Thymus (tissue), 11 donors: ENCODE measurements at regions not wholly inside any gene's neighbourhood (a gene's known extent, or its start where the extent isn't known, plus 50 kb on each side); places are given as distances from the start of the nearest gene placed in this dataset.

Experiments used
- DNase-seq, 9 donors: peaks; one replicate each; pipeline ENCODE4 v3.0.0-alpha.2; 2013; ENCODE audit warnings: low spot score in 9 of 9, low read depth in 6 of 9, missing footprints in 1 of 9
- H3K27ac ChIP-seq, 2 donors: one replicate each; pipeline ENCODE4 v1.5.1; 2013; ENCODE audit warnings: control low read depth in 1 of 2, low read depth in 1 of 2, low read length in 1 of 2, mild to moderate bottlenecking in 1 of 2, moderate library complexity in 1 of 2
- H3K27me3 ChIP-seq, 2 donors: one replicate each; pipeline ENCODE4 v1.5.1; 2013; ENCODE audit warnings: low read length in 1 of 2; ENCODE audit not compliant: control insufficient read depth in 2 of 2, insufficient read depth in 1 of 2
- H3K36me3 ChIP-seq, 2 donors: one replicate each; pipeline ENCODE4 v1.5.1; 2013; ENCODE audit warnings: low read length in 1 of 2, mild to moderate bottlenecking in 1 of 2, moderate library complexity in 1 of 2; ENCODE audit not compliant: control insufficient read depth in 2 of 2, insufficient read depth in 2 of 2
- H3K4me1 ChIP-seq, 2 donors: one replicate each; pipeline ENCODE4 v1.5.1; 2013; ENCODE audit warnings: low read length in 2 of 2; ENCODE audit not compliant: control insufficient read depth in 2 of 2, insufficient read depth in 2 of 2
- H3K4me3 ChIP-seq, 2 donors: one replicate each; pipeline ENCODE4 v1.5.1; 2013; ENCODE audit warnings: low read length in 2 of 2, control low read depth in 1 of 2, mild to moderate bottlenecking in 1 of 2
- H3K9me3 ChIP-seq, 2 donors: one replicate each; pipeline ENCODE4 v1.5.1; 2013; ENCODE audit warnings: low read length in 1 of 2, mild to moderate bottlenecking in 1 of 2; ENCODE audit not compliant: control insufficient read depth in 2 of 2, insufficient read depth in 1 of 2
- WGBS: extraction: QIAGEN DNeasy Blood & Tissue Kit; methylation state at CpG from one replicate; pipeline ENCODE4 v1.1.7; 2013; 5-methylcytosine and 5-hydroxymethylcytosine counted together
- donor health status: healthy.

GRCh38 chr15:31569836-31570235 is 243.2 kb downstream of the KLF13 start:
- H3K9me3 ChIP-seq, result no peaks in the 10 kb centered on the region
- no peaks in the 10 kb centered on the region for H3K4me1 ChIP-seq
- H3K27me3 ChIP-seq, result peaks cover 0 to 2% of the 10 kb centered on the region in 2 donors
- no peak overlapping the region for H3K27ac ChIP-seq
- WGBS, result 90% methylated on average over 17 of the region's 17 CpGs
- DNase-seq, result no peak
- H3K36me3 ChIP-seq, result no peaks in the 10 kb centered on the region
- no peak overlapping the region for H3K4me3 ChIP-seq

DNA sequence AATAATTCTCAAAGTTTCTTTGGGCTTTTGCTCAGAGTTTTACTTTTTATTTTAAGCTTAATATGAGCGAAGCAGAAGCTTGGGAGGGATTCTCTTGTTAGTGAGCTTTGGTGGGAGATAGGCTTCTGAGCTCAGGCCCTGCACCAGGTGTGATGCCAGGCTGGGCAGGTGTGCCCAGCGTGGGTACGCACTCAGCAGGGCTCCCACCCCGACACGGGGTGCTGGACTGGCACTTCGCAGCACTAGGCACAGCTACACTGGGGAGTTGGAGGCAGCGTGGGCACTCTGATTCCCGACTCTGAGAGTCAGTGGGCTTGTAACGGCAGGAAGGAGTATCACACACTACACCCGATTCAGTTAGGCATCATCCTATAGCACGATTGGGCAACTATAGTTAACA is 244.0 kb downstream of the KLF13 start:
- DNase-seq, result no peak
- H3K27ac ChIP-seq, result no peak overlapping the region
- WGBS, result 95% methylated on average over 11 of the region's 11 CpGs
- no peaks in the 10 kb centered on the region for H3K4me1 ChIP-seq
- no peaks in the 10 kb centered on the region for H3K9me3 ChIP-seq
- H3K4me3 ChIP-seq, result no peak overlapping the region
- H3K27me3 ChIP-seq, result peaks cover 0 to 2% of the 10 kb centered on the region in 2 donors
- H3K36me3 ChIP-seq, result no peaks in the 10 kb centered on the region

- Histone ChIP-seq H3K27me3 (peaks cover 0 to 2% of the 10 kb centered on the region in 2 donors), H3K9me3 (no peaks in the 10 kb centered on the region), H3K27ac (no peak overlapping the region), H3K4me1 (no peaks in the 10 kb centered on the region), H3K4me3 (no peak overlapping the region), H3K36me3 (no peaks in the 10 kb centered on the region)
- no peak for DNase-seq
- 88% methylated on average over 3 of the region's 3 CpGs for WGBS
These were observed 245.0 kb downstream of the KLF13 start for GRCh38 chr15:31571676-31572075.

DNA sequence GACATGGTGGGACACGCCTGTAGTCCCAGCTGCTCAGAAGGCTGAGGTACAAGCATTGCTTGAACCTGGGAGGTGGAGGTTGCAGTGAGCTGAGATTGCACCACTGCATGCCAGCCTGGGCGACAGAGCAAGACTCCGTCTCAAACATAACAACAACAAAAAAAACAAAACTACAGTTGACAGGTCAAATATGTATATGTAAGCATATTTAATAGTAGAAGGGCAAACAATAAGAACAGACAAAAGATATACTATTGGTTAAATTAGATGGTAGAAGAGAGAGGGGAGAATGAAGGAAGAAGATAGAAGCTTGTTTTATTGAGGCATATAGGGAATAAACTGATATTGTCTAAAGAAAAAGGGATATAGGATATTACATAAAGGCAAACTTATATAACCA is 247.1 kb downstream of the KLF13 start:
- no peak overlapping the region for H3K27ac ChIP-seq
- H3K4me3 ChIP-seq, result no peak overlapping the region
- H3K9me3 ChIP-seq, result no peaks in the 10 kb centered on the region
- 96% methylated on average over 3 of the region's 3 CpGs for WGBS
- H3K4me1 ChIP-seq, result no peaks in the 10 kb centered on the region
- DNase-seq, result no peak
- H3K27me3 ChIP-seq, result peaks cover 0 to 2% of the 10 kb centered on the region in 2 donors
- H3K36me3 ChIP-seq, result no peaks in the 10 kb centered on the region

GRCh38 chr15:31574766-31575165 is 248.1 kb downstream of the KLF13 start:
- no peaks in the 10 kb centered on the region for H3K9me3 ChIP-seq
- peaks cover 0 to 2% of the 10 kb centered on the region in 2 donors for H3K27me3 ChIP-seq
- no peak overlapping the region for H3K27ac ChIP-seq
- no peaks in the 10 kb centered on the region for H3K4me1 ChIP-seq
- no peak for DNase-seq
- H3K4me3 ChIP-seq, result no peak overlapping the region
- 96% methylated on average over 1 of the region's 1 CpG for WGBS
- H3K36me3 ChIP-seq, result no peaks in the 10 kb centered on the region

- Histone ChIP-seq H3K9me3 (no peaks in the 10 kb centered on the region), H3K4me3 (no peak overlapping the region), H3K4me1 (no peaks in the 10 kb centered on the region), H3K27ac (no peak overlapping the region), H3K36me3 (no peaks in the 10 kb centered on the region), H3K27me3 (peaks cover 0 to 2% of the 10 kb centered on the region in 2 donors)
- WGBS, result 77% methylated on average over 5 of the region's 5 CpGs
- DNase-seq, result no peak
These were observed 250.5 kb downstream of the KLF13 start for GRCh38 chr15:31577108-31577507.

- Histone ChIP-seq H3K36me3 (no peaks in the 10 kb centered on the region), H3K27me3 (peaks cover 0 to 2% of the 10 kb centered on the region in 2 donors), H3K4me1 (no peaks in the 10 kb centered on the region), H3K4me3 (no peak overlapping the region), H3K9me3 (no peaks in the 10 kb centered on the region), H3K27ac (no peak overlapping the region)
- WGBS, result 95% methylated on average over 4 of the region's 4 CpGs
- DNase-seq, result no peak
These were observed 252.6 kb downstream of the KLF13 start for GRCh38 chr15:31579282-31579681.

GRCh38 chr15:31579976-31580375 is 253.3 kb downstream of the KLF13 start:
- DNase-seq, result no peak
- no peaks in the 10 kb centered on the region for H3K4me1 ChIP-seq
- no peak overlapping the region for H3K27ac ChIP-seq
- H3K4me3 ChIP-seq, result no peak overlapping the region
- H3K36me3 ChIP-seq, result no peaks in the 10 kb centered on the region
- 92% methylated on average over 2 of the region's 2 CpGs for WGBS
- H3K27me3 ChIP-seq, result no peaks in the 10 kb centered on the region
- no peaks in the 10 kb centered on the region for H3K9me3 ChIP-seq

GRCh38 chr15:31584195-31584594 is 257.6 kb downstream of the KLF13 start:
- Histone ChIP-seq H3K9me3 (no peaks in the 10 kb centered on the region), H3K27ac (no peak overlapping the region), H3K27me3 (peaks cover 0 to 2% of the 10 kb centered on the region in 2 donors), H3K36me3 (no peaks in the 10 kb centered on the region), H3K4me1 (no peaks in the 10 kb centered on the region), H3K4me3 (no peak overlapping the region)
- 58% methylated on average over 3 of the region's 3 CpGs for WGBS
- DNase-seq, result no peak

- H3K27me3 ChIP-seq, result peaks cover 0 to 2% of the 10 kb centered on the region in 2 donors
- no peak overlapping the region for H3K4me3 ChIP-seq
- DNase-seq, result no peak
- H3K9me3 ChIP-seq, result no peaks in the 10 kb centered on the region
- H3K4me1 ChIP-seq, result no peaks in the 10 kb centered on the region
- no peak overlapping the region for H3K27ac ChIP-seq
- no peaks in the 10 kb centered on the region for H3K36me3 ChIP-seq
- 85% methylated on average over 9 of the region's 9 CpGs for WGBS
These were observed 258.6 kb downstream of the KLF13 start for GRCh38 chr15:31585240-31585639.
